ENCODE measurements at regions not wholly inside any gene's neighbourhood (a gene's known extent, or its start where the extent isn't known, plus 50 kb on each side); places are given as distances from the start of the nearest gene placed in this dataset.

GRCh38 chrX:13507893-13508292 is 61.5 kb upstream of the EGFL6 start:
- TF ChIP-seq, protein P1, sequence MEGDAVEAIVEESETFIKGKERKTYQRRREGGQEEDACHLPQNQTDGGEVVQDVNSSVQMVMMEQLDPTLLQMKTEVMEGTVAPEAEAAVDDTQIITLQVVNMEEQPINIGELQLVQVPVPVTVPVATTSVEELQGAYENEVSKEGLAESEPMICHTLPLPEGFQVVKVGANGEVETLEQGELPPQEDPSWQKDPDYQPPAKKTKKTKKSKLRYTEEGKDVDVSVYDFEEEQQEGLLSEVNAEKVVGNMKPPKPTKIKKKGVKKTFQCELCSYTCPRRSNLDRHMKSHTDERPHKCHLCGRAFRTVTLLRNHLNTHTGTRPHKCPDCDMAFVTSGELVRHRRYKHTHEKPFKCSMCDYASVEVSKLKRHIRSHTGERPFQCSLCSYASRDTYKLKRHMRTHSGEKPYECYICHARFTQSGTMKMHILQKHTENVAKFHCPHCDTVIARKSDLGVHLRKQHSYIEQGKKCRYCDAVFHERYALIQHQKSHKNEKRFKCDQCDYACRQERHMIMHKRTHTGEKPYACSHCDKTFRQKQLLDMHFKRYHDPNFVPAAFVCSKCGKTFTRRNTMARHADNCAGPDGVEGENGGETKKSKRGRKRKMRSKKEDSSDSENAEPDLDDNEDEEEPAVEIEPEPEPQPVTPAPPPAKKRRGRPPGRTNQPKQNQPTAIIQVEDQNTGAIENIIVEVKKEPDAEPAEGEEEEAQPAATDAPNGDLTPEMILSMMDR (IDR thresholded peaks at IDR 0.05; ENCODE audit: control extremely low read depth in 1 of 3, insufficient read depth in 1 of 3, low read depth in 1 of 3, low read length in 3 of 3) = no peak
- TF ChIP-seq GTF2F1 (IDR thresholded peaks at IDR 0.05; ENCODE audit: borderline replicate concordance, low read depth, low read length) = no peak
- TF ChIP-seq EZH2 (IDR thresholded peaks at IDR 0.05; ENCODE audit: low read depth, low read length, severe bottlenecking) = no peak
- no peak for TF ChIP-seq HDAC2 (IDR thresholded peaks at IDR 0.05; ENCODE audit: borderline replicate concordance in 1 of 2, low read depth in 2 of 2, low read length in 2 of 2)
- no peak for TF ChIP-seq PHF8 (conservative IDR thresholded peaks at IDR 0.05; ENCODE audit: low read depth, low read length)
- TF ChIP-seq POLR2AphosphoS5 (IDR thresholded peaks at IDR 0.05; ENCODE audit: low read depth, low read length) = no peak
- no peak for TF ChIP-seq SP1 (IDR thresholded peaks at IDR 0.05; ENCODE audit: low read depth, low read length)
- no peak for TF ChIP-seq RFX5 (IDR thresholded peaks at IDR 0.05; ENCODE audit: borderline replicate concordance, low read depth, low read length)
- TF ChIP-seq, protein P2, sequence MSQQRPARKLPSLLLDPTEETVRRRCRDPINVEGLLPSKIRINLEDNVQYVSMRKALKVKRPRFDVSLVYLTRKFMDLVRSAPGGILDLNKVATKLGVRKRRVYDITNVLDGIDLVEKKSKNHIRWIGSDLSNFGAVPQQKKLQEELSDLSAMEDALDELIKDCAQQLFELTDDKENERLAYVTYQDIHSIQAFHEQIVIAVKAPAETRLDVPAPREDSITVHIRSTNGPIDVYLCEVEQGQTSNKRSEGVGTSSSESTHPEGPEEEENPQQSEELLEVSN (IDR thresholded peaks at IDR 0.05) = no peak
- TF ChIP-seq RXRA (IDR thresholded peaks at IDR 0.05; ENCODE audit: insufficient read depth, low read depth, low read length) = no peak
- TF ChIP-seq TAF1 (IDR thresholded peaks at IDR 0.05; ENCODE audit: low read depth, low read length) = no peak
- no peak for TF ChIP-seq YY1 (IDR thresholded peaks at IDR 0.05; ENCODE audit: low read depth, low read length)
- TF ChIP-seq POLR2A (IDR thresholded peaks at IDR 0.05; ENCODE audit: control extremely low read depth in 1 of 2, low read depth in 2 of 2, low read length in 2 of 2) = no peak
- TF ChIP-seq RAD21 (IDR thresholded peaks at IDR 0.05 in 1 of 2, conservative IDR thresholded peaks at IDR 0.05 in 1 of 2; ENCODE audit: low read depth in 2 of 2, low read length in 2 of 2) = no peak

Measured in H1 (cell line).